ENCODE measurements at regions not wholly inside any gene's neighbourhood (a gene's known extent, or its start where the extent isn't known, plus 50 kb on each side); places are given as distances from the start of the nearest gene placed in this dataset.

GRCh38 chr5:166163996-166164610 is 2127.3 kb upstream of the WWC1 start:
- no peaks in the 10 kb centered on the region for H3K27me3 ChIP-seq
- no peaks in the 10 kb centered on the region for H3K9me3 ChIP-seq
- no peaks in the 10 kb centered on the region for H3K36me3 ChIP-seq
- no peak overlapping the region for H3K4me3 ChIP-seq
- no peak for TF ChIP-seq CTCF (IDR thresholded peaks at IDR 0.05)
- intact Hi-C loops (cut with DNase I; ENCODE audit: low total_unique reads) = no loop called here
- H3K4me1 ChIP-seq = no peaks in the 10 kb centered on the region
- DNase-seq = no peak
- no peak overlapping the region for H3K27ac ChIP-seq

GRCh38 chr5:166165596-166165995 is 2125.8 kb upstream of the WWC1 start:
- H3K36me3 ChIP-seq = no peaks in the 10 kb centered on the region
- no peak overlapping the region for H3K4me3 ChIP-seq
- no peak overlapping the region for H3K27ac ChIP-seq
- DNase-seq = no peak
- no peaks in the 10 kb centered on the region for H3K9me3 ChIP-seq
- no peaks in the 10 kb centered on the region for H3K4me1 ChIP-seq
- H3K27me3 ChIP-seq = no peaks in the 10 kb centered on the region
- TF ChIP-seq CTCF (IDR thresholded peaks at IDR 0.05) = no peak
- intact Hi-C loops (cut with DNase I; ENCODE audit: low total_unique reads) = no loop called here

GRCh38 chr5:166166071-166166470 is 2125.4 kb upstream of the WWC1 start:
- H3K27me3 ChIP-seq = no peaks in the 10 kb centered on the region
- intact Hi-C loops (cut with DNase I; ENCODE audit: low total_unique reads) = no loop called here
- DNase-seq = no peak

GRCh38 chr5:166172597-166172996 is 2118.8 kb upstream of the WWC1 start:
- DNase-seq = no peak
- Histone ChIP-seq H3K4me3 (no peak overlapping the region), H3K4me1 (no peaks in the 10 kb centered on the region), H3K9me3 (no peaks in the 10 kb centered on the region), H3K27ac (no peak overlapping the region), H3K36me3 (no peaks in the 10 kb centered on the region), H3K27me3 (no peaks in the 10 kb centered on the region)
- intact Hi-C loops (cut with DNase I; ENCODE audit: low total_unique reads) = no loop called here
- TF ChIP-seq CTCF (IDR thresholded peaks at IDR 0.05) = no peak

More at GRCh38 chr5:166166071-166166470, 2125.4 kb upstream of the WWC1 start:
- H3K4me3 ChIP-seq = no peak overlapping the region
- no peak for TF ChIP-seq CTCF (IDR thresholded peaks at IDR 0.05)
- no peaks in the 10 kb centered on the region for H3K36me3 ChIP-seq
- H3K9me3 ChIP-seq = no peaks in the 10 kb centered on the region
- no peak overlapping the region for H3K27ac ChIP-seq
- no peaks in the 10 kb centered on the region for H3K4me1 ChIP-seq

GRCh38 chr5:166178411-166179080 is 2112.9 kb upstream of the WWC1 start:
- Histone ChIP-seq H3K27ac (no peak overlapping the region), H3K36me3 (no peaks in the 10 kb centered on the region), H3K9me3 (no peaks in the 10 kb centered on the region), H3K4me3 (no peak overlapping the region), H3K4me1 (no peaks in the 10 kb centered on the region), H3K27me3 (no peaks in the 10 kb centered on the region)
- DNase-seq = no peak
- no peak for TF ChIP-seq CTCF (IDR thresholded peaks at IDR 0.05)
- intact Hi-C loops (cut with DNase I; ENCODE audit: low total_unique reads) = no loop called here

All from tibial artery (tissue), 4 donors.